Stimulated activated CD8-positive, alpha-beta memory T cell treated with anti-CD3 and anti-CD28 coated beads, Interleukin-4, amount 100 ng/mL, for 24 hours (primary cell): ENCODE measurements at regions not wholly inside any gene's neighbourhood (a gene's known extent, or its start where the extent isn't known, plus 50 kb on each side); places are given as distances from the start of the nearest gene placed in this dataset.

ENCODE experiments used
- DNase-seq: peaks from one replicate; pipeline ENCODE4 v3.0.0-alpha.2; 2020; ENCODE audit warnings: low read depth

DNA sequence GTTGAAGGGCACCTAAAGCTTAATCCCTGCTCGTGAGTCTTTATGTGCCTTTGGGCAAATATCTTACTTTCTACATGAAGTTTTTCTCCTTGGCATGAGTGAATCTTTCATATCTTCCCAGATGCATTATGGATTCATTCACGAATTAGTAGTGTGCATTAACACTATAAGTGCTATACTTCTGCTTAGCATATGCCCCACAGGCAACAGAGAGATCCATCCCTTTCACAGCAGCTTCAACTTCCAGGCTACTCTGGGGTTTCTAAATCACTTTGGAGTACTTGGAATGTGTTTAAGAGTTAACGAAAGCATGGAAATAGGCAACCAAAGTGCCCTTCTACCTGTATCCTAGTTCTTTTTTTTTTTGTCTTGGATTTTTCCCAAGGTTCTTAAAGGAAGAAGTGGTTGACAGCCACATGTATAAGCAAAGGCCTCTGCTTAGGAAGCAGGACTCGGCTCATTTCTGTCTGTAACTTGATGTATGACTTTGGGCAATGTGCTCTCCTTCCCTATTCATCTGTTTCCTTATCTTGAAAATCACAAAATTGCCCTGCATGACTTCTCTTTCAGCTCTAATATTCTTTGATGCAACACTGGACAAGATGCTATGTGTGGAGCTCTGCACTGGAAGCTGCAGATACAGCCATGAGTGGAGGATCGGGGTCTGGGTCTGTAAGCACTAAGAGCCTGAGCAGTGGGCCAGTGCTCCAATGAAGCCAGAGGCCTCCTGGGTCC is 54.5 kb upstream of the ME3 start:
- no peak for DNase-seq

- DNase-seq, result no peak
Measured at GRCh38 chr11:86726118-86726753, 53.8 kb upstream of the ME3 start.

- DNase-seq, result no peak
Measured at GRCh38 chr11:86724137-86724536, 51.7 kb upstream of the ME3 start.

DNA sequence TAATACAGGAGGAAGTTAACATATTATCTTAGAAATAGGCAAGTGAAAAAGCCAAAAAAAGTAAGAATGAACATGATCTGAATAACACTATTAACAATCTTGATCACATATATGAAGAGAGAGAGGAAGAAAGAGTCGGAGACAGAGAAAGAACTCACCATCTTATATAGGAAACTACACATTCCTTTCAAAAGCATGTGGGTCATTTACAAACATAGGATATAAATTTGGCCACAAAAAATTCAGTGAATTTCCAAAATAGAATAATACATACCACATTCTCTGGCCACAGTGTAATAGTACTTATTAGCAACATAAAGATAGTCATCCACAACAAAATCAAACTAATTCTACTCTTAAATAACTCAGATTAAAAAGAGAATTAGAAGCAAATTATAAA is 50.9 kb upstream of the ME3 start:
- DNase-seq, result no peak

DNA sequence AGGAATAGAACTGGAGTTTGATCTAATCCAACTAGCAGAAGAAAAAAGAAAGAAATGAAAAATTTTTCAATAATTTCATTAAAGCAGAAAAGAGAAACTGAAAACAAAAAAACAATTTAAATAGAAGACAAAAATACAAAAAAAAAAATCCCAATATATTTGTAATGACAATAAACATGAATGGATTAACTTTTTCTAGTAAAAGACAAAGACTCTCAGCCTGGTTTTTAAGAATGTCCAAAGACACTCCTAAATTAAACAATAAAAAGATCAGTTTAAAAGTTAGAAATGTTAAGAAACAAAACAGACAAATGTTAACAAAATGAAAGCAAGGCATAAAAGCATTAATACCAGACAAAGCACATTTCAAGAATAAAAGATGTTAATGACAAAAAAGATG is 50.3 kb upstream of the ME3 start:
- no peak for DNase-seq
